IMR-90 (cell line): ENCODE measurements at regions not wholly inside any gene's neighbourhood (a gene's known extent, or its start where the extent isn't known, plus 50 kb on each side); places are given as distances from the start of the nearest gene placed in this dataset.

ENCODE experiments used
- ATAC-seq: fragments of 200-7000 bp; cut with Tn5 transposase; 2 replicates; pipeline ENCODE4 v1.9.1; 2020; ENCODE audit warnings: low read depth, mild to moderate bottlenecking, moderate library complexity
- BruUV-seq: library from RNA; stranded (reverse); fragments of 400-500 nt; replicated peaks from 2 replicates; lab custom pipeline; 2021; lab: Mats Ljungman, UMichigan
- CTCF ChIA-PET: fragments of 300-600 bp; formaldehyde crosslinking; extraction: SDS; loops from one replicate; lab custom pipeline; 2021; ENCODE audit warnings: antibody characterized with exemption; lab: Yijun Ruan, JAX
- POLR2A ChIA-PET: fragments of 300-600 bp; sonication (Branson Sonifier 250); formaldehyde crosslinking; loops from one replicate; lab custom pipeline; 2022; ENCODE audit warnings: antibody characterized with exemption; ENCODE audit not compliant: unreplicated experiment; lab: Charles Lee
- DNase-seq: peaks from one replicate; pipeline ENCODE4 v3.0.0; 2013
- H2AFZ ChIP-seq: replicated peaks from 2 replicates; pipeline ENCODE3; 2013; ENCODE audit warnings: low read length, mild to moderate bottlenecking; ENCODE audit not compliant: poor library complexity
- H2AK5ac ChIP-seq: 2 replicates; pipeline ENCODE4 v1.6.1; 2013; ENCODE audit warnings: low read depth, low read length, inconsistent platforms
- H2AK9ac ChIP-seq: replicated peaks from 2 replicates; pipeline ENCODE3; 2013; ENCODE audit warnings: mild to moderate bottlenecking, low read depth, low read length, moderate library complexity; ENCODE audit not compliant: poor library complexity
- H2BK120ac ChIP-seq: 2 replicates; pipeline ENCODE4 v1.6.1; 2013; ENCODE audit warnings: low read depth, low read length, inconsistent platforms
- H2BK15ac ChIP-seq: 3 replicates; pipeline ENCODE4 v1.6.1; 2013; ENCODE audit warnings: low read depth, low read length, inconsistent platforms
- H2BK20ac ChIP-seq: 2 replicates; pipeline ENCODE4 v1.6.1; 2013; ENCODE audit warnings: low read depth, mild to moderate bottlenecking, inconsistent platforms, low read length, moderate library complexity
- H2BK5ac ChIP-seq: 2 replicates; pipeline ENCODE4 v1.6.1; 2013; ENCODE audit warnings: mild to moderate bottlenecking, low read depth, low read length, inconsistent platforms; ENCODE audit not compliant: poor library complexity, severe bottlenecking
- H3K14ac ChIP-seq: replicated peaks from 2 replicates; pipeline ENCODE4 v1.6.1; 2013; ENCODE audit warnings: low read depth, low read length, inconsistent platforms
- H3K18ac ChIP-seq: 2 replicates; pipeline ENCODE4 v1.6.1; 2013; ENCODE audit warnings: low read depth, low read length, control low read depth
- H3K23ac ChIP-seq: 2 replicates; pipeline ENCODE4 v1.6.1; 2013; ENCODE audit warnings: low read depth, low read length, inconsistent platforms
- H3K27ac ChIP-seq: 2 replicates; pipeline ENCODE4 v1.5.1; 2013; ENCODE audit warnings: mild to moderate bottlenecking, control low read depth, low read length; ENCODE audit not compliant: insufficient read depth
- H3K27me3 ChIP-seq: 2 replicates; pipeline ENCODE4 v1.6.1; 2013; ENCODE audit warnings: low read length; ENCODE audit not compliant: control insufficient read depth, insufficient read depth
- H3K36me3 ChIP-seq: 2 replicates; pipeline ENCODE4 v1.6.1; 2013; ENCODE audit warnings: low read length, mixed read lengths; ENCODE audit not compliant: control insufficient read depth, insufficient read depth
- H3K4ac ChIP-seq: 2 replicates; pipeline ENCODE4 v1.6.1; 2013; ENCODE audit warnings: low read depth, low read length, inconsistent platforms
- H3K4me1 ChIP-seq: 2 replicates; pipeline ENCODE4 v1.6.1; 2013; ENCODE audit warnings: low read length, mixed read lengths; ENCODE audit not compliant: control insufficient read depth, insufficient read depth
- H3K4me2 ChIP-seq: 2 replicates; pipeline ENCODE4 v1.6.1; 2013; ENCODE audit warnings: low read depth, mild to moderate bottlenecking, control low read depth, low read length, moderate library complexity
- H3K4me3 ChIP-seq: 2 replicates; pipeline ENCODE4 v1.5.1; 2013; ENCODE audit warnings: low read depth, mild to moderate bottlenecking, control low read depth, low read length, moderate library complexity; ENCODE audit not compliant: insufficient read depth
- H3K56ac ChIP-seq: 2 replicates; pipeline ENCODE4 v1.6.1; 2013; ENCODE audit warnings: low read length, inconsistent platforms; ENCODE audit not compliant: insufficient read depth; ENCODE audit errors: extremely low read depth
- H3K79me1 ChIP-seq, 2 experiments: 2 replicates each; pipeline ENCODE4 v1.6.1; 2013; ENCODE audit warnings: low read length in 2 of 2, inconsistent platforms in 1 of 2, low read depth in 1 of 2
- H3K9ac ChIP-seq: 2 replicates; pipeline ENCODE4 v1.6.1; 2013; ENCODE audit warnings: low read depth, low read length, control low read depth
- H3K9me1 ChIP-seq: 2 replicates; pipeline ENCODE4 v1.6.1; 2013; ENCODE audit warnings: low read length, inconsistent platforms; ENCODE audit not compliant: insufficient read depth
- H3K9me3 ChIP-seq: 2 replicates; pipeline ENCODE4 v1.6.1; 2013; ENCODE audit warnings: low read length; ENCODE audit not compliant: control insufficient read depth, insufficient read depth
- H4K20me1 ChIP-seq: 2 replicates; pipeline ENCODE4 v1.6.1; 2013; ENCODE audit warnings: low read length, inconsistent platforms; ENCODE audit not compliant: insufficient read depth
- H4K5ac ChIP-seq: 2 replicates; pipeline ENCODE4 v1.6.1; 2013; ENCODE audit warnings: mild to moderate bottlenecking, low read depth, low read length, control low read depth
- H4K8ac ChIP-seq, 2 experiments: 2 replicates each; pipeline ENCODE4 v1.6.1; 2013; ENCODE audit warnings: low read depth in 2 of 2, low read length in 2 of 2, control low read depth in 1 of 2, inconsistent platforms in 1 of 2
- H4K91ac ChIP-seq: 2 replicates; pipeline ENCODE4 v1.6.1; 2013; ENCODE audit warnings: low read depth, low read length, inconsistent platforms; ENCODE audit not compliant: insufficient read depth
- CEBPB ChIP-seq: IDR thresholded peaks from 2 replicates; pipeline ENCODE4 v1.6.1; 2012; ENCODE audit warnings: low read depth, low read length, improper control_type of control experiment
- CHD1 ChIP-seq: IDR thresholded peaks from 2 replicates; pipeline ENCODE4 v1.6.1; 2012; ENCODE audit warnings: low read depth, low read length, improper control_type of control experiment
- WGBS, 2 experiments: methylation state at CpG; one replicate each; pipeline versions ENCODE4 v1.1.5 to v1.1.7; 2013; ENCODE audit warnings: missing lambda C conversion rate in 2 of 2; ENCODE audit not compliant: insufficient read length in 1 of 2; ENCODE audit errors: extremely low coverage in 2 of 2; 5-methylcytosine and 5-hydroxymethylcytosine counted together
- dilution Hi-C: fragments of 300-500 bp; cut with HindIII; formaldehyde crosslinking; loops from one replicate; pipeline ENCODE4 v1.14.3; 2018; ENCODE audit warnings: low sequenced_read_pairs; ENCODE audit not compliant: unreplicated experiment
- in situ Hi-C: fragments of 300-500 bp; cut with MboI; formaldehyde crosslinking; loops from 3 replicates; pipeline ENCODE4 v1.14.3; 2019; ENCODE audit warnings: low sequenced_read_pairs, inconsistent platforms, mixed read lengths
- intact Hi-C: fragments of 100-400 bp; cut with micrococcal nuclease; formaldehyde crosslinking; loops from 2 replicates; pipeline ENCODE4 v1.10.0; 2022

GRCh38 chr4:176404621-176405020 lies 84.9 kb downstream of the SPCS3 start:
- CTCF ChIA-PET: interaction anchor here (0.6 kb wide), 1 partner anchor 302 kb away, joined by 3 read pairs; no protein-coding TSS in a partner anchor
- Histone ChIP-seq H2BK15ac (no peak overlapping the region), H4K20me1 (no peaks in the 10 kb centered on the region), H2AK5ac (no peak overlapping the region), H3K9ac (no peak overlapping the region), H2BK120ac (no peak overlapping the region), H4K5ac (no peak overlapping the region), H3K4ac (no peak overlapping the region), H3K79me1 (no peaks in the 10 kb centered on the region), H3K18ac (no peak overlapping the region), H3K4me1 (peaks cover 4% of the 10 kb centered on the region; the same call in 1 of the 2 replicates), H2AK9ac (no peak overlapping the region), H3K27ac (no peak overlapping the region), H3K4me3 (no peak overlapping the region), H3K4me2 (no peak overlapping the region), H3K14ac (no peak overlapping the region), H2AFZ (no peak overlapping the region), H3K56ac (no peak overlapping the region), H4K91ac (no peak overlapping the region), H4K8ac (no peak overlapping the region), H3K23ac (no peak overlapping the region), H3K27me3 (no peaks in the 10 kb centered on the region), H2BK20ac (no peak overlapping the region), H3K36me3 (no peaks in the 10 kb centered on the region), H3K9me1 (no peaks in the 10 kb centered on the region), H2BK5ac (peak overlapping the region; percentile 42), H3K9me3 (no peaks in the 10 kb centered on the region; the same call in 1 of the 2 replicates)
- peak; percentile 86 for DNase-seq
- peak; percentile 42; the same call in 1 of the 2 replicates for ATAC-seq
- in situ Hi-C loops: no loop called here
- no TSS peak for BruUV-seq
- POLR2A ChIA-PET: no interaction called here
- dilution Hi-C loops: no loop called here
- intact Hi-C loops: no loop called here
- TF ChIP-seq CEBPB (0 out of 2 replicates have a peak, but pooled peaks have one; percentile 1), CHD1 (no peak)
- WGBS, 2 experiments: no CpG with 5 or more reads among the region's 4 CpGs
